ENCODE measurements at regions not wholly inside any gene's neighbourhood (a gene's known extent, or its start where the extent isn't known, plus 50 kb on each side); places are given as distances from the start of the nearest gene placed in this dataset.
A peak's percentile ranks its signal among the peaks of the same experiment; 100 is the strongest.
"Not testable (repeated sequence)": the region's sequence is repeated elsewhere in the genome, so short reads cannot be mapped to it uniquely, and the experiment has no call there.

DNA sequence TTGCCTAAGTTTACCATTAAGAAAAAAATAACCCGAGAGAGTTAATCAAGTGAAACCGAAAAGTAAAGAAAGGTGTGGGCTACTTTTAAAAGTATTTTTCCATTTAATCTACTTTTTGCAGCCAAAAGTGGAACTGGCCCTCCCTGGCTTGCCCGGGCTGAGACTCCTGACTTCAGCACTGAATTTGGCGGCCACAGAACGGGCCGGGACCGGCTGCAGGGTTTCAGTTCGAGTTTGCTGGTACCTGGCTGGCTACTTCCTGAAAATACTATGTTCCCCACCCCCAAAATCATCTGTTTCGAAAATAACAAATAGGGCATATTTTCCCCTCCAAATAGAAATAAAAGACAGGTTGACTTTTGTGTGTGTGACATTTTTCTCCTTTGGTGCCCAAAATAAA lies 173.4 kb upstream of the EXOC2 start:
- TF ChIP-seq EZH2phosphoT487 (IDR thresholded peaks at IDR 0.05; ENCODE audit: insufficient read depth, low read depth) (no peak), EZH2 (IDR thresholded peaks at IDR 0.05; ENCODE audit: insufficient read depth, poor library complexity, severe bottlenecking) (no peak)
- H3K4me2 ChIP-seq (ENCODE audit: unreplicated experiment): no peak overlapping the region
- H3K9me2 ChIP-seq (ENCODE audit: insufficient read depth): no peaks in the 10 kb centered on the region
- H3K27ac ChIP-seq: no peak overlapping the region
- H3K4me3 ChIP-seq: no peak overlapping the region
- in situ Hi-C loops (cut with MboI): no loop called here
- DNase-seq: no peak
- H3K4me1 ChIP-seq (ENCODE audit: insufficient read depth): no peaks in the 10 kb centered on the region
- H3K36me3 ChIP-seq (ENCODE audit: low read depth): no peaks in the 10 kb centered on the region
- H3K9me3 ChIP-seq (ENCODE audit: low read depth): no peaks in the 10 kb centered on the region
- 63 to 64% methylated on average over 9 of the region's 9 CpGs for WGBS, 2 experiments (ENCODE audit: low coverage in 1 of 2, low lambda C conversion rate in 2 of 2, missing lambda C conversion rate in 2 of 2)
- H3K9ac ChIP-seq: no peak overlapping the region
- no peaks in the 10 kb centered on the region for H4K20me1 ChIP-seq (ENCODE audit: insufficient read depth)
- peaks cover 8% of the 10 kb centered on the region for H3F3A ChIP-seq (ENCODE audit: insufficient read depth)
- H2AFZ ChIP-seq: no peak overlapping the region
- H3K27me3 ChIP-seq (replicated peaks; ENCODE audit: insufficient read depth): no peaks in the 10 kb centered on the region; the same call in none of the 2 replicates
- no peaks in the 10 kb centered on the region for H3K79me2 ChIP-seq (ENCODE audit: insufficient read depth)

DNA sequence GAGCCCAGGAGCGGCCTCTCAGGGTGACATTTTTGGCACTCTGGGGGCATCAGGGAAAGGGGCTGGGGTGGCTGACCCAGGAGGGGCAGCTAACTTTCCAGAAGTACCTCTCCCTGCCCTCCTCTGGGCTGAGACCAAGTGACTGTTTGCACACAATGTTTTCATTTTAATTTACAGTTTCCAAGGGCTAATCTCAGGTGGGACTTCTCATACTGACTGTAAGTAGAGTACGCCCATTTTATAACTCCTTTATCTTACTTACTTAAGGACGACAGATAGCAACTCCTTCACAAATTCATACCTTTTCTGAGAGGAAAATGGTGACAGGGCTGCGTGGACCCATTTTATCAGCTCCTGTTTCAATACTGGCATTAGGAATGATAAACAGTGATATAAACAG lies 172.9 kb upstream of the EXOC2 start:
- Histone ChIP-seq H2AFZ (no peak overlapping the region), H3K9me3 (ENCODE audit: low read depth) (no peaks in the 10 kb centered on the region), H3K27ac (no peak overlapping the region), H4K20me1 (ENCODE audit: insufficient read depth) (no peaks in the 10 kb centered on the region), H3K27me3 (replicated peaks; ENCODE audit: insufficient read depth) (no peaks in the 10 kb centered on the region; the same call in none of the 2 replicates), H3K9ac (no peak overlapping the region), H3K36me3 (ENCODE audit: low read depth) (no peaks in the 10 kb centered on the region), H3F3A (ENCODE audit: insufficient read depth) (peaks cover 8% of the 10 kb centered on the region), H3K4me3 (no peak overlapping the region), H3K9me2 (ENCODE audit: insufficient read depth) (no peaks in the 10 kb centered on the region), H3K4me2 (ENCODE audit: unreplicated experiment) (no peak overlapping the region), H3K79me2 (ENCODE audit: insufficient read depth) (no peaks in the 10 kb centered on the region), H3K4me1 (ENCODE audit: insufficient read depth) (no peaks in the 10 kb centered on the region)
- in situ Hi-C loops (cut with MboI): no loop called here
- no peak for DNase-seq
- WGBS, 2 experiments (ENCODE audit: low coverage in 1 of 2, low lambda C conversion rate in 2 of 2, missing lambda C conversion rate in 2 of 2): 73 to 79% methylated on average over 4 of the region's 4 CpGs
- no peak for TF ChIP-seq EZH2phosphoT487 (IDR thresholded peaks at IDR 0.05; ENCODE audit: insufficient read depth, low read depth)

DNA sequence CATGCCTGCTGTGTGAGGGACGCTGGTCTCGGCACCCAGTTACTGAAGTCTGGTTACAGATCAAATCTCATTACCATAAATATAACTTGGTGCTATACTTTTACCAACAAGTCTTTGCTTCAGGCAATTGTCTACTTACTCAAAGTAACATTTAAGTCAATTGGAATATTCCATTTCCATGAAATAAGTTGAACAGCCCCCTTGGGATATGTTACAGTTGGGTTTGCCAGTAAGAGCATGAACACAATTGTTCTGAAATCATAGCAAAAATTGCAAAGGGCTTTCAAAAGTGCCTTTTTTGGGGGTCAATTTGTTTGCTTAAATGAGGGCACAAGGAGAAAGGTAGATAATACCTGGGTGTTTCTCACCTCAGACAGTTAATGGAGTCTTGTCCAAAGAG lies 170.9 kb upstream of the EXOC2 start:
- Histone ChIP-seq H3K36me3 (ENCODE audit: low read depth) (no peaks in the 10 kb centered on the region), H3K4me1 (ENCODE audit: insufficient read depth) (no peaks in the 10 kb centered on the region), H3F3A (ENCODE audit: insufficient read depth) (peaks cover 8% of the 10 kb centered on the region), H3K27me3 (replicated peaks; ENCODE audit: insufficient read depth) (peaks cover 6% of the 10 kb centered on the region), H3K9me3 (ENCODE audit: low read depth) (no peaks in the 10 kb centered on the region), H3K4me2 (ENCODE audit: unreplicated experiment) (no peak overlapping the region), H3K27ac (no peak overlapping the region), H4K20me1 (ENCODE audit: insufficient read depth) (no peaks in the 10 kb centered on the region), H3K9ac (no peak overlapping the region), H3K79me2 (ENCODE audit: insufficient read depth) (no peaks in the 10 kb centered on the region), H2AFZ (no peak overlapping the region), H3K9me2 (ENCODE audit: insufficient read depth) (no peaks in the 10 kb centered on the region), H3K4me3 (no peak overlapping the region)
- 78 to 79% methylated on average over 2 of the region's 2 CpGs for WGBS, 2 experiments (ENCODE audit: low coverage in 1 of 2, low lambda C conversion rate in 2 of 2, missing lambda C conversion rate in 2 of 2)
- DNase-seq: no peak
- TF ChIP-seq EZH2phosphoT487 (IDR thresholded peaks at IDR 0.05; ENCODE audit: insufficient read depth, low read depth) (no peak), EZH2 (IDR thresholded peaks at IDR 0.05; ENCODE audit: insufficient read depth, poor library complexity, severe bottlenecking) (no peak)
- in situ Hi-C loops (cut with MboI): no loop called here

DNA sequence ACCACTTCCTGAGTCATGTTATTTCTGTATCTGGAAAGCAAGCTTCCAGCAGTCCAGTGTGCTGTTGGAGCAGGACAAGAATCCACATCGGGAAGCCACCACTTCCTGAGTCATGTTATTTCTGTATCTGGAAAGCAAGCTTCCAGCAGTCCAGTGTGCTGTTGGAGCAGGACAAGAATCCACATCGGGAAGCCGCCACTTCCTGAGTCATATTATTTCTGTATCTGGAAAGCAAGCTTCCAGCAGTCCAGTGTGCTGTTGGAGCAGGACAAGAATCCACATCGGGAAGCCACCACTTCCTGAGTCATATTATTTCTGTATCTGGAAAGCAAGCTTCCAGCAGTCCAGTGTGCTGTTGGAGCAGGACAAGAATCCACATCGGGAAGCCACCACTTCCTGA lies 170.2 kb upstream of the EXOC2 start:
- H3K27ac ChIP-seq; H3K36me3 ChIP-seq (ENCODE audit: low read depth); H2AFZ ChIP-seq; H4K20me1 ChIP-seq (ENCODE audit: insufficient read depth); H3K9me3 ChIP-seq (ENCODE audit: low read depth); H3K4me1 ChIP-seq (ENCODE audit: insufficient read depth); H3K9ac ChIP-seq; H3K9me2 ChIP-seq (ENCODE audit: insufficient read depth); DNase-seq; H3F3A ChIP-seq (ENCODE audit: insufficient read depth); H3K79me2 ChIP-seq (ENCODE audit: insufficient read depth); H3K4me3 ChIP-seq; in situ Hi-C loops (cut with MboI): not testable (repeated sequence)
- Histone ChIP-seq H3K27me3 (replicated peaks; ENCODE audit: insufficient read depth) (peaks cover 11% of the 10 kb centered on the region), H3K4me2 (ENCODE audit: unreplicated experiment) (peak overlapping the region; percentile 5)
- WGBS, 2 experiments (ENCODE audit: low coverage in 1 of 2, low lambda C conversion rate in 2 of 2, missing lambda C conversion rate in 2 of 2): 0 to 2% methylated on average over 4 of the region's 5 CpGs

DNA sequence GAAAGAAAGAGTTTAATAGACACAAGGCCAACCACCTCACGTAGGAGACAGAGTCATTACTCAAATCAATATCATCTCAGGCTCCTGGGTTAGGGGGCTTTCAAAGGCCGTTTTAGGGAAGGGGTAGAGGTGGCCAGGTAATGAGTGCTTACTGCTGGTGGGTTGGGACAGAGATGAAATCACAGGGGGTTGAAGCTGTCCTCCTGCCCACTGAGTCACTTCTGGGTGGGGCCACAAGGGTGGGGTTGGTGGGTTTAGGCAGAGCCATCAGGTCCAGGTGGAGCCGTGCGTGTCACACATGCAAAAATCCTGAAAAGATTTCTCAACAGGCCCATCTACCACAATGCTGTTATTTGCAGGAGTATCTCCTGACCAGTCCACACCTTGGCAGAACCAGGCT lies 167.0 kb upstream of the EXOC2 start:
- H3K27ac ChIP-seq: no peak overlapping the region
- no peaks in the 10 kb centered on the region for H4K20me1 ChIP-seq (ENCODE audit: insufficient read depth)
- H3K9me2 ChIP-seq (ENCODE audit: insufficient read depth): no peaks in the 10 kb centered on the region
- H3K4me2 ChIP-seq (ENCODE audit: unreplicated experiment): no peak overlapping the region
- H3K36me3 ChIP-seq (ENCODE audit: low read depth): no peaks in the 10 kb centered on the region
- TF ChIP-seq EZH2 (IDR thresholded peaks at IDR 0.05; ENCODE audit: insufficient read depth, poor library complexity, severe bottlenecking) (no peak), EZH2phosphoT487 (IDR thresholded peaks at IDR 0.05; ENCODE audit: insufficient read depth, low read depth) (no peak)
- H2AFZ ChIP-seq: no peak overlapping the region
- no peak overlapping the region for H3K4me3 ChIP-seq
- no peaks in the 10 kb centered on the region for H3K79me2 ChIP-seq (ENCODE audit: insufficient read depth)
- 77% methylated on average over 4 of the region's 4 CpGs for WGBS, 2 experiments (ENCODE audit: low coverage in 1 of 2, low lambda C conversion rate in 2 of 2, missing lambda C conversion rate in 2 of 2)
- no peak overlapping the region for H3K9ac ChIP-seq
- no peaks in the 10 kb centered on the region for H3K4me1 ChIP-seq (ENCODE audit: insufficient read depth)
- DNase-seq: no peak
- in situ Hi-C loops (cut with MboI): no loop called here
- H3K9me3 ChIP-seq (ENCODE audit: low read depth): no peaks in the 10 kb centered on the region
- H3K27me3 ChIP-seq (replicated peaks; ENCODE audit: insufficient read depth): peaks cover 15% of the 10 kb centered on the region
- peaks cover 8% of the 10 kb centered on the region for H3F3A ChIP-seq (ENCODE audit: insufficient read depth)

Data from GM23248 (cell line).